ENCODE measurements at regions not wholly inside any gene's neighbourhood (a gene's known extent, or its start where the extent isn't known, plus 50 kb on each side); places are given as distances from the start of the nearest gene placed in this dataset.

- no peak for DNase-seq
Observed at GRCh38 chr4:67106861-67107460, 438.3 kb downstream of the CENPC start.

GRCh38 chr4:67104145-67104544 lies 441.2 kb downstream of the CENPC start:
- no peak for DNase-seq

- no peak for DNase-seq
Observed at GRCh38 chr4:67103001-67103747, 442.1 kb downstream of the CENPC start.

GRCh38 chr4:67101612-67102011 lies 443.7 kb downstream of the CENPC start:
- no peak for DNase-seq

- no peak for DNase-seq
Observed at GRCh38 chr4:67092351-67092750, 453.0 kb downstream of the CENPC start.

GRCh38 chr4:67091673-67092072 lies 453.6 kb downstream of the CENPC start:
- no peak for DNase-seq

GRCh38 chr4:67087897-67088296 lies 457.4 kb downstream of the CENPC start:
- DNase-seq = peak; percentile 61 to 76 (median 75)

- peak in 1 of 3 donors; percentile 8 for DNase-seq
Observed at GRCh38 chr4:67084783-67085182, 460.5 kb downstream of the CENPC start.

GRCh38 chr4:67083496-67083895 lies 461.8 kb downstream of the CENPC start:
- DNase-seq = no peak

- DNase-seq = no peak
Observed at GRCh38 chr4:67082746-67083145, 462.6 kb downstream of the CENPC start.

GRCh38 chr4:67080046-67080557 lies 465.2 kb downstream of the CENPC start:
- peak in 1 of 3 donors; percentile 10 for DNase-seq

GRCh38 chr4:67071641-67072040 lies 473.7 kb downstream of the CENPC start:
- no peak for DNase-seq

- DNase-seq = no peak
Observed at GRCh38 chr4:67055319-67055718, 490.0 kb downstream of the CENPC start.

- no peak for DNase-seq
Observed at GRCh38 chr4:67054896-67055295, 490.4 kb downstream of the CENPC start.

GRCh38 chr4:67052814-67053675 lies 492.3 kb downstream of the CENPC start:
- DNase-seq = no peak

- DNase-seq = no peak
Observed at GRCh38 chr4:67051000-67051789, 494.1 kb downstream of the CENPC start.

- no peak for DNase-seq
Observed at GRCh38 chr4:67049446-67049845, 495.9 kb downstream of the CENPC start.

- no peak for DNase-seq
Observed at GRCh38 chr4:67048530-67048929, 496.8 kb downstream of the CENPC start.

GRCh38 chr4:67040315-67040714 lies 505.0 kb downstream of the CENPC start:
- no peak for DNase-seq

- no peak for DNase-seq
Observed at GRCh38 chr4:67038228-67038566, 507.1 kb downstream of the CENPC start.

- DNase-seq = no peak
Observed at GRCh38 chr4:67037504-67038227, 507.6 kb downstream of the CENPC start.

- DNase-seq = no peak
Observed at GRCh38 chr4:67036791-67037190, 508.5 kb downstream of the CENPC start.
